ENCODE measurements at regions not wholly inside any gene's neighbourhood (a gene's known extent, or its start where the extent isn't known, plus 50 kb on each side); places are given as distances from the start of the nearest gene placed in this dataset.

DNA sequence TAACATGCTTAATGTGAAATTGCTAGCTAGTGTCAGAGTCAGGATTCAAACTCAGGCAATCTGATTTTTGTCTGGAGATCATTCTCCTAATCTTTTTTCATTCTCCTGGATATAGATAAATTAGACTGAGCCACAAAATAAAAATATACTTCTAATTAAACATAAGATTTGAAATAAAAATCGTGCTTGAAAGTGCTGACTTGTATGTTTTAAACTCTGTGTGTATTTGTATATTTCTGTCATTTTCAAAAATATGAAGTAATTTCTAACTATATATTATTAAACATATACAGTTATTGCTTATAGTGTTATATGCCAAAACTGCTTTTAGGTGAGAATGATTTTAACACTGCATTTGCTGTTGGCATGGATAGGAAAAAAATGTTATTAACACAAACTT is 239.4 kb downstream of the KCNJ2 start:
- TF ChIP-seq POLR2A (IDR thresholded peaks at IDR 0.05; ENCODE audit: low read depth, low read length) (no peak), CTCF (IDR thresholded peaks at IDR 0.05; ENCODE audit: extremely low read depth in 1 of 2, insufficient read depth in 1 of 2, low read depth in 1 of 2, low read length in 2 of 2) (no peak), EZH2 (IDR thresholded peaks at IDR 0.05; ENCODE audit: borderline replicate concordance, low read depth, low read length, severe bottlenecking) (no peak), POLR2AphosphoS5 (IDR thresholded peaks at IDR 0.05; ENCODE audit: insufficient read depth, low read depth, low read length) (no peak), FOS (IDR thresholded peaks at IDR 0.05; ENCODE audit: borderline replicate concordance, insufficient read depth, low read length) (no peak), GATA2 (IDR thresholded peaks at IDR 0.05; ENCODE audit: insufficient read depth, insufficient read length, low read depth, low read length) (no peak), MYC (IDR thresholded peaks at IDR 0.05; ENCODE audit: low read depth, low read length) (no peak), MAX (IDR thresholded peaks at IDR 0.05; ENCODE audit: insufficient read depth, insufficient read length) (no peak), JUN (IDR thresholded peaks at IDR 0.05; ENCODE audit: borderline replicate concordance, insufficient read depth, insufficient read length, low read depth) (no peak)

Measured in endothelial cell of umbilical vein (primary cell).